Stomach (tissue), 8 donors: ENCODE measurements at regions not wholly inside any gene's neighbourhood (a gene's known extent, or its start where the extent isn't known, plus 50 kb on each side); places are given as distances from the start of the nearest gene placed in this dataset.

ENCODE experiments used
- DNase-seq, 2 donors: peaks; one replicate each; pipeline versions ENCODE4 v3.0.0 to v3.0.0-alpha.2; 2013 to 2019
- H3K27ac ChIP-seq, 5 donors: fragments of 200-600 bp in 4 of 5; sonication (generic) in 4 of 5; one replicate each; pipeline ENCODE4 v1.5.1; 2013 to 2019; ENCODE audit warnings: mild to moderate bottlenecking in 1 of 5, moderate library complexity in 1 of 5
- H3K27me3 ChIP-seq, 3 donors: fragments of 200-600 bp; sonication (generic); one replicate each; pipeline ENCODE4 v1.5.1; 2017 to 2019; ENCODE audit warnings: mixed run types in 1 of 3
- H3K36me3 ChIP-seq, 4 donors: fragments of 200-600 bp; sonication (generic); 1 replicate in 3 of 4; 2 replicates in 1 of 4; pipeline ENCODE4 v1.5.1; 2016 to 2019
- H3K4me1 ChIP-seq, 4 donors: fragments of 200-600 bp; sonication (generic); one replicate each; pipeline ENCODE4 v1.5.1; 2016 to 2019
- H3K4me3 ChIP-seq, 4 donors: fragments of 200-600 bp; sonication (generic) in 3 of 4; one replicate each; pipeline ENCODE4 v1.5.1; 2016 to 2019; ENCODE audit warnings: mild to moderate bottlenecking in 1 of 4
- H3K9me3 ChIP-seq, 4 donors: fragments of 200-600 bp; sonication (generic); one replicate each; pipeline ENCODE4 v1.5.1; 2016 to 2019
- CTCF ChIP-seq, 7 experiments: fragments of 450-650 bp in 4 of 7; fragments of 200-600 bp in 3 of 7; sonication (generic) in 3 of 7; IDR thresholded peaks; one replicate each; pipeline ENCODE4 v1.5.1; 2016 to 2019; ENCODE audit warnings: antibody characterized with exemption in 7 of 7, control low read depth in 2 of 7, mild to moderate bottlenecking in 1 of 7
- EP300 ChIP-seq: sonication (generic); formaldehyde crosslinking; IDR thresholded peaks from one replicate; pipeline ENCODE4 v1.6.1; 2017; ENCODE audit warnings: antibody characterized with exemption
- POLR2A ChIP-seq, 4 donors: fragments of 450-650 bp; IDR thresholded peaks; one replicate each; pipeline ENCODE4 v1.6.1; 2016; ENCODE audit warnings: antibody characterized with exemption in 4 of 4, control low read depth in 2 of 4, mild to moderate bottlenecking in 1 of 4, moderate library complexity in 1 of 4
- POLR2AphosphoS5 ChIP-seq, 3 donors: sonication (generic); formaldehyde crosslinking; IDR thresholded peaks; one replicate each; pipeline ENCODE4 v1.6.1; 2016; ENCODE audit warnings: antibody characterized with exemption in 3 of 3
- WGBS, 5 donors: extraction: QIAGEN DNeasy Blood & Tissue Kit in 3 of 5; methylation state at CpG; one replicate each; pipeline versions ENCODE4 v1.1.5 to v1.1.7; 2013 to 2018; 5-methylcytosine and 5-hydroxymethylcytosine counted together
- intact Hi-C: fragments of 100-400 bp; cut with DNase I; formaldehyde crosslinking; loops from one replicate; pipeline ENCODE4 v1.15.1; 2023; ENCODE audit warnings: low total_unique reads
- donor health status: healthy with polysubstance abuse.
- donor health status: Bipolar disorder and iron deficiency.
- donor health status: healthy.

- H3K27me3 ChIP-seq = no peaks in the 10 kb centered on the region
- intact Hi-C loops = no loop called here
- no peak for TF ChIP-seq EP300
- no peak for TF ChIP-seq POLR2AphosphoS5 (IDR thresholded peaks at IDR 0.05)
- no peak for TF ChIP-seq CTCF (IDR thresholded peaks at IDR 0.05)
- no peak for TF ChIP-seq POLR2A (IDR thresholded peaks at IDR 0.05)
- no peak for DNase-seq
- no peaks in the 10 kb centered on the region for H3K36me3 ChIP-seq
- H3K27ac ChIP-seq = no peak overlapping the region
- no peak overlapping the region for H3K4me3 ChIP-seq
- no peaks in the 10 kb centered on the region for H3K9me3 ChIP-seq
- no peaks in the 10 kb centered on the region for H3K4me1 ChIP-seq
These were observed 142.7 kb upstream of the SYT1 start for GRCh38 chr12:78721906-78722305.

GRCh38 chr12:78725033-78725432 lies 139.5 kb upstream of the SYT1 start:
- no peaks in the 10 kb centered on the region for H3K27me3 ChIP-seq
- H3K4me3 ChIP-seq = no peak overlapping the region
- no peaks in the 10 kb centered on the region for H3K36me3 ChIP-seq
- no peaks in the 10 kb centered on the region for H3K9me3 ChIP-seq
- no peaks in the 10 kb centered on the region for H3K4me1 ChIP-seq
- TF ChIP-seq POLR2A (IDR thresholded peaks at IDR 0.05) (no peak), POLR2AphosphoS5 (IDR thresholded peaks at IDR 0.05) (no peak)
- no peak overlapping the region for H3K27ac ChIP-seq
- intact Hi-C loops = no loop called here
- WGBS, 5 donors = 54 to 66% (median 60%) methylated on average over 1 of the region's 1 CpG
- DNase-seq = no peak

- H3K27ac ChIP-seq = no peak overlapping the region
- DNase-seq = peak in 1 of 2 donors; percentile 35
- H3K36me3 ChIP-seq = no peaks in the 10 kb centered on the region
- WGBS, 5 donors = 18 to 41% (median 30%) methylated on average over 3 of the region's 3 CpGs
- no peaks in the 10 kb centered on the region for H3K4me1 ChIP-seq
- H3K9me3 ChIP-seq = no peaks in the 10 kb centered on the region
- no peaks in the 10 kb centered on the region for H3K27me3 ChIP-seq
- H3K4me3 ChIP-seq = no peak overlapping the region
- intact Hi-C loops = no loop called here
- TF ChIP-seq POLR2A (IDR thresholded peaks at IDR 0.05) (no peak), CTCF (IDR thresholded peaks at IDR 0.05) (no peak), POLR2AphosphoS5 (IDR thresholded peaks at IDR 0.05) (no peak), EP300 (no peak)
These were observed 138.5 kb upstream of the SYT1 start for GRCh38 chr12:78725951-78726580.

- Histone ChIP-seq H3K27ac (no peak overlapping the region), H3K36me3 (no peaks in the 10 kb centered on the region), H3K9me3 (no peaks in the 10 kb centered on the region), H3K4me1 (no peaks in the 10 kb centered on the region), H3K4me3 (no peak overlapping the region), H3K27me3 (no peaks in the 10 kb centered on the region)
- TF ChIP-seq CTCF (IDR thresholded peaks at IDR 0.05) (no peak), POLR2AphosphoS5 (IDR thresholded peaks at IDR 0.05) (no peak), POLR2A (IDR thresholded peaks at IDR 0.05) (no peak), EP300 (no peak)
- WGBS, 5 donors = 22 to 39% (median 26%) methylated on average over 2 of the region's 2 CpGs
- no peak for DNase-seq
- intact Hi-C loops = no loop called here
These were observed 137.7 kb upstream of the SYT1 start for GRCh38 chr12:78726854-78727253.

- TF ChIP-seq POLR2AphosphoS5 (IDR thresholded peaks at IDR 0.05) = no peak
- TF ChIP-seq CTCF (IDR thresholded peaks at IDR 0.05) = no peak
- TF ChIP-seq POLR2A (IDR thresholded peaks at IDR 0.05) = no peak
- no peak for TF ChIP-seq EP300
- no peak overlapping the region for H3K4me3 ChIP-seq
- H3K9me3 ChIP-seq = no peaks in the 10 kb centered on the region
- no peaks in the 10 kb centered on the region for H3K27me3 ChIP-seq
- H3K36me3 ChIP-seq = no peaks in the 10 kb centered on the region
- H3K27ac ChIP-seq = no peak overlapping the region
- 89 to 100% (median 93%) methylated on average over 1 of the region's 1 CpG for WGBS, 5 donors
- intact Hi-C loops = no loop called here
- no peak for DNase-seq
- no peaks in the 10 kb centered on the region for H3K4me1 ChIP-seq
These were observed 132.1 kb upstream of the SYT1 start for GRCh38 chr12:78732481-78732880.
